Suprapubic skin (tissue), 3 donors: ENCODE measurements at regions not wholly inside any gene's neighbourhood (a gene's known extent, or its start where the extent isn't known, plus 50 kb on each side); places are given as distances from the start of the nearest gene placed in this dataset.

Source experiments
- CTCF ChIP-seq, 2 donors: fragments of 200-600 bp in 1 of 2; fragments of 450-650 bp in 1 of 2; sonication (generic) in 1 of 2; IDR thresholded peaks; one replicate each; pipeline ENCODE4 v1.5.1; 2016 to 2019; ENCODE audit warnings: antibody characterized with exemption in 2 of 2, mild to moderate bottlenecking in 1 of 2, moderate library complexity in 1 of 2
- EP300 ChIP-seq: sonication (generic); formaldehyde crosslinking; IDR thresholded peaks from one replicate; pipeline ENCODE4 v1.6.1; 2017; ENCODE audit warnings: antibody characterized with exemption
- POLR2A ChIP-seq, 2 donors: fragments of 450-650 bp; IDR thresholded peaks; one replicate each; pipeline ENCODE4 v1.6.1; 2017; ENCODE audit warnings: antibody characterized with exemption in 2 of 2, mild to moderate bottlenecking in 2 of 2, moderate library complexity in 2 of 2

- TF ChIP-seq CTCF (IDR thresholded peaks at IDR 0.05) (no peak), POLR2A (IDR thresholded peaks at IDR 0.05) (no peak), EP300 (no peak)
Observed at GRCh38 chr3:145865399-145866018, 295.5 kb downstream of the PLOD2 start.
